Heart left ventricle (tissue), 16 donors: ENCODE measurements at regions not wholly inside any gene's neighbourhood (a gene's known extent, or its start where the extent isn't known, plus 50 kb on each side); places are given as distances from the start of the nearest gene placed in this dataset.
"Not testable (repeated sequence)": the region's sequence is repeated elsewhere in the genome, so short reads cannot be mapped to it uniquely, and the experiment has no call there.

Experiments used
- ATAC-seq, 4 donors: fragments of 200-7000 bp; cut with Tn5 transposase; one replicate each; pipeline ENCODE4 v1.9.1; 2020 to 2022; ENCODE audit warnings: moderate library complexity in 4 of 4, mild to moderate bottlenecking in 3 of 4, moderate number of reproducible peaks in 1 of 4
- DNase-seq, 5 donors: peaks; one replicate each; pipeline ENCODE4 v3.0.0-alpha.2; 2020
- H3K27ac ChIP-seq, 12 donors: fragments of 200-600 bp; sonication (generic) in 4 of 12; one replicate each; pipeline versions ENCODE4 v1.5.0 to v1.8.0; 2016 to 2022; ENCODE audit warnings: mild to moderate bottlenecking in 2 of 12
- H3K27me3 ChIP-seq, 9 donors: fragments of 200-600 bp; sonication (generic) in 2 of 9; one replicate each; pipeline versions ENCODE4 v1.5.1 to v1.8.0; 2016 to 2022; ENCODE audit warnings: mild to moderate bottlenecking in 3 of 9
- H3K36me3 ChIP-seq, 9 donors: fragments of 200-600 bp; sonication (generic) in 2 of 9; one replicate each; pipeline versions ENCODE4 v1.5.0 to v1.8.0; 2018 to 2022; ENCODE audit warnings: mild to moderate bottlenecking in 2 of 9
- H3K4me1 ChIP-seq, 12 donors: fragments of 200-600 bp; sonication (generic) in 4 of 12; one replicate each; pipeline versions ENCODE4 v1.5.0 to v1.8.0; 2016 to 2022; ENCODE audit warnings: mild to moderate bottlenecking in 3 of 12
- H3K4me3 ChIP-seq, 12 donors: fragments of 200-600 bp; sonication (generic) in 4 of 12; one replicate each; pipeline versions ENCODE4 v1.5.0 to v1.8.0; 2017 to 2022; ENCODE audit warnings: mild to moderate bottlenecking in 9 of 12, moderate library complexity in 4 of 12
- H3K9me3 ChIP-seq, 12 donors: fragments of 200-600 bp; sonication (generic) in 4 of 12; one replicate each; pipeline versions ENCODE4 v1.5.0 to v1.8.0; 2016 to 2022; ENCODE audit warnings: mild to moderate bottlenecking in 1 of 12
- POLR2A ChIP-seq, 2 donors: fragments of 450-650 bp; IDR thresholded peaks; one replicate each; pipeline ENCODE4 v1.6.1; 2017; ENCODE audit warnings: antibody characterized with exemption in 2 of 2, mild to moderate bottlenecking in 2 of 2, moderate library complexity in 2 of 2
- WGBS, 4 donors: extraction: QIAGEN DNeasy Blood & Tissue Kit in 2 of 4; methylation state at CpG; one replicate each; pipeline versions ENCODE4 v1.1.5 to v1.1.7; 2013 to 2018; 5-methylcytosine and 5-hydroxymethylcytosine counted together
- intact Hi-C, 10 donors: fragments of 100-400 bp; cut with DNase I; formaldehyde crosslinking; loops; one replicate each; pipeline versions ENCODE4 v1.11.1 to v1.14.2; 2022
- TF ChIP-seq, protein P1 (sequence below), 12 donors: fragments of 200-600 bp; sonication (generic) in 4 of 12; IDR thresholded peaks; one replicate each; pipeline versions ENCODE4 v1.5.0 to v1.8.0; 2018 to 2022; ENCODE audit warnings: antibody characterized with exemption in 12 of 12, mild to moderate bottlenecking in 5 of 12
- donor health status: ischemic (EF 13 %, LVEDD 7.1; RV severe dilation, severe dysfunction).
- donor health status: healthy with polysubstance abuse.
- donor health status: DM: no; HTN: yes; CAD: no.
- donor health status: DM: no; HTN: no; CAD: no.
- donor health status: ischemic (EF 25% LVEDD 6.9; RV normal size, moderate dysfunction).
- donor health status: ischemic (EF 25% LVEDD 5.7; RV mildly dilated, moderate dysfunction).
- donor health status: healthy.
- donor health status: DM: yes; HTN: yes; CAD: no.
- donor health status: ischemic (EF 35%, LVEDD 5.7; RV mildly dilated, moderate dysfunction).
- donor health status: nonischemic (EF 11% LVEDD 7.7; RV severe dilation, severe dysfunction).
- donor health status: DM: yes; HTN: yes; CAD: no.
- donor health status: PGD.
- donor health status: ischemic (EF 29% LVEDD 5.4; RV normal size, mild dysfunction).
- donor health status: nonischemic (EF 23%, LVEDD 6.1; RV moderate dilation, normal function).

- Histone ChIP-seq H3K4me1 (no peaks in the 10 kb centered on the region), H3K27me3 (peaks cover 0 to 8% (median 0%) of the 10 kb centered on the region in 9 donors), H3K27ac (no peak overlapping the region), H3K36me3 (no peaks in the 10 kb centered on the region), H3K4me3 (no peak overlapping the region), H3K9me3 (no peaks in the 10 kb centered on the region)
- WGBS, 4 donors: 90 to 98% (median 94%) methylated on average over 6 of the region's 6 CpGs
- ATAC-seq (no peak), DNase-seq (no peak)
- intact Hi-C loops: no loop called here
- TF ChIP-seq, protein P1, sequence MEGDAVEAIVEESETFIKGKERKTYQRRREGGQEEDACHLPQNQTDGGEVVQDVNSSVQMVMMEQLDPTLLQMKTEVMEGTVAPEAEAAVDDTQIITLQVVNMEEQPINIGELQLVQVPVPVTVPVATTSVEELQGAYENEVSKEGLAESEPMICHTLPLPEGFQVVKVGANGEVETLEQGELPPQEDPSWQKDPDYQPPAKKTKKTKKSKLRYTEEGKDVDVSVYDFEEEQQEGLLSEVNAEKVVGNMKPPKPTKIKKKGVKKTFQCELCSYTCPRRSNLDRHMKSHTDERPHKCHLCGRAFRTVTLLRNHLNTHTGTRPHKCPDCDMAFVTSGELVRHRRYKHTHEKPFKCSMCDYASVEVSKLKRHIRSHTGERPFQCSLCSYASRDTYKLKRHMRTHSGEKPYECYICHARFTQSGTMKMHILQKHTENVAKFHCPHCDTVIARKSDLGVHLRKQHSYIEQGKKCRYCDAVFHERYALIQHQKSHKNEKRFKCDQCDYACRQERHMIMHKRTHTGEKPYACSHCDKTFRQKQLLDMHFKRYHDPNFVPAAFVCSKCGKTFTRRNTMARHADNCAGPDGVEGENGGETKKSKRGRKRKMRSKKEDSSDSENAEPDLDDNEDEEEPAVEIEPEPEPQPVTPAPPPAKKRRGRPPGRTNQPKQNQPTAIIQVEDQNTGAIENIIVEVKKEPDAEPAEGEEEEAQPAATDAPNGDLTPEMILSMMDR (IDR thresholded peaks at IDR 0.05): no peak
- TF ChIP-seq POLR2A (IDR thresholded peaks at IDR 0.05): no peak
These were observed 60.5 kb upstream of the KCNK12 start for GRCh38 chr2:47631306-47631705.

DNA sequence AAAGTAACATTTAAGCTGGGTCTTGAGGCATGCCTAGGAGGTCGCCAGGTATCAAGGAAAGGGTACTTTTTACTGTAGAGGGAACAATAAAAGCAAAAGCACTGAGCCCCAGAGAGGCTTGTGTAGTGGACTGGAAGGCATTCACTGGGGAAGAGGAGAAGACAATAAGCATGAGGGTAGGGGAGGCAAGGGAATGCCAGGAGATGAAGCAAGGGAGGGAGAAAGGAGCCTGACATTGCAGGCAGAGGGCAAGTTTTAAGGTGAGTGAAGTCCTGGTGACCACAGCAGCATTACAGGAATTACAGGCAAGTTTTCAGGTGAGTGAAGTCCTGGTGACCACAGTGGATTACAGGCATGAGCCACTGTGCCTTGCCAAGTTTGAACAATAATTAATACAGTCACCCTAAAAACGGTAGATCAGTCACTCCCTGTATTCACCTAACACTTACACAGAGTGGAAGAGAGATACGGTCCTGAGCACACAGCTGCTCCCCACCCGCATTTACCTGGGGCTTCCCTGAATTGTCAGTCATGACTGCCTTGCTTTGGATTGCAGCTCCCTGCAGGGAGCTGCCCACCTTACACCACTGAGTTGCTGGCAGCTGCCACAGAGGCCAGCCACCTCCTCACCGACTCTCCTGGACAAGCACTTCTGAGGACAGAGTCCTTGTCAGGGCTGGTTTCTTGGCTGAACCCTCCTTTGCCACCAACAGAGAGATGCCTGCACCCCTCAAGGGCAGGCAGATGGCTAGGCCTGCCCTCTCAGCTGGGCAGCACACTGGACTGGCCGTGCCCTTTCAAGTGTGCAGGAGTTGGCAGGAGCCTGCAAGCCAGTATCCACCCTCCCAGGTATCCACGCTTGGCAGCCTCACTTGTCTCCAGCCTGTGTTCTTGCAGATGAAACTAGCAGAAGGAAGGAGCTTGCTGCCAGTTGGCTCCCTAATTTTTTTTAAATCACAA is 59.0 kb upstream of the KCNK12 start:
- WGBS, 4 donors: 73 to 84% (median 81%) methylated on average over 5 to 7 of the region's 7 CpGs
- H3K36me3 ChIP-seq: no peaks in the 10 kb centered on the region
- H3K27ac ChIP-seq: no peak overlapping the region
- H3K9me3 ChIP-seq: no peaks in the 10 kb centered on the region
- intact Hi-C loops: no loop called here
- DNase-seq: no peak
- no peak for ATAC-seq
- H3K4me1 ChIP-seq: no peaks in the 10 kb centered on the region
- peaks cover 0 to 8% (median 0%) of the 10 kb centered on the region in 9 donors for H3K27me3 ChIP-seq
- TF ChIP-seq, protein P1 (IDR thresholded peaks at IDR 0.05): no peak
- no peak for TF ChIP-seq POLR2A (IDR thresholded peaks at IDR 0.05)
- H3K4me3 ChIP-seq: no peak overlapping the region

GRCh38 chr2:47628904-47629303 is 58.1 kb upstream of the KCNK12 start:
- WGBS, 4 donors: 79 to 91% (median 86%) methylated on average over 3 of the region's 3 CpGs
- TF ChIP-seq, protein P1 (IDR thresholded peaks at IDR 0.05): no peak
- no peak for TF ChIP-seq POLR2A (IDR thresholded peaks at IDR 0.05)

GRCh38 chr2:47626664-47627063 is 55.9 kb upstream of the KCNK12 start:
- WGBS, 4 donors: 94 to 98% (median 96%) methylated on average over 5 of the region's 5 CpGs
- DNase-seq (no peak), ATAC-seq (no peak)
- Histone ChIP-seq H3K36me3 (no peaks in the 10 kb centered on the region), H3K4me3 (no peak overlapping the region), H3K27me3 (peaks cover 0 to 8% (median 0%) of the 10 kb centered on the region in 9 donors), H3K9me3 (no peaks in the 10 kb centered on the region), H3K4me1 (no peaks in the 10 kb centered on the region), H3K27ac (no peak overlapping the region)
- intact Hi-C loops: no loop called here
- TF ChIP-seq, protein P1 (IDR thresholded peaks at IDR 0.05): no peak
- no peak for TF ChIP-seq POLR2A (IDR thresholded peaks at IDR 0.05)

More at GRCh38 chr2:47628904-47629303, 58.1 kb upstream of the KCNK12 start:
- no peaks in the 10 kb centered on the region for H3K4me1 ChIP-seq
- no peak overlapping the region for H3K27ac ChIP-seq
- no peak for DNase-seq
- no peak overlapping the region for H3K4me3 ChIP-seq
- H3K36me3 ChIP-seq: no peaks in the 10 kb centered on the region
- H3K27me3 ChIP-seq: peaks cover 0 to 8% (median 0%) of the 10 kb centered on the region in 9 donors
- intact Hi-C loops: no loop called here
- no peak for ATAC-seq
- no peaks in the 10 kb centered on the region for H3K9me3 ChIP-seq

- intact Hi-C loops, H3K9me3 ChIP-seq, H3K4me3 ChIP-seq, H3K27ac ChIP-seq, H3K36me3 ChIP-seq, ATAC-seq, H3K4me1 ChIP-seq, H3K27me3 ChIP-seq, DNase-seq: not testable (repeated sequence)
- WGBS, 4 donors: 55 to 76% (median 66%) methylated on average over 1 of the region's 1 CpG
These were observed 52.4 kb upstream of the KCNK12 start for GRCh38 chr2:47623140-47623539.
